ENCODE measurements at regions not wholly inside any gene's neighbourhood (a gene's known extent, or its start where the extent isn't known, plus 50 kb on each side); places are given as distances from the start of the nearest gene placed in this dataset.
A peak's percentile ranks its signal among the peaks of the same experiment; 100 is the strongest.

GRCh38 chr20:58087562-58087858 is 140.9 kb downstream of the ANKRD60 start:
- no peak for DNase-seq

DNA sequence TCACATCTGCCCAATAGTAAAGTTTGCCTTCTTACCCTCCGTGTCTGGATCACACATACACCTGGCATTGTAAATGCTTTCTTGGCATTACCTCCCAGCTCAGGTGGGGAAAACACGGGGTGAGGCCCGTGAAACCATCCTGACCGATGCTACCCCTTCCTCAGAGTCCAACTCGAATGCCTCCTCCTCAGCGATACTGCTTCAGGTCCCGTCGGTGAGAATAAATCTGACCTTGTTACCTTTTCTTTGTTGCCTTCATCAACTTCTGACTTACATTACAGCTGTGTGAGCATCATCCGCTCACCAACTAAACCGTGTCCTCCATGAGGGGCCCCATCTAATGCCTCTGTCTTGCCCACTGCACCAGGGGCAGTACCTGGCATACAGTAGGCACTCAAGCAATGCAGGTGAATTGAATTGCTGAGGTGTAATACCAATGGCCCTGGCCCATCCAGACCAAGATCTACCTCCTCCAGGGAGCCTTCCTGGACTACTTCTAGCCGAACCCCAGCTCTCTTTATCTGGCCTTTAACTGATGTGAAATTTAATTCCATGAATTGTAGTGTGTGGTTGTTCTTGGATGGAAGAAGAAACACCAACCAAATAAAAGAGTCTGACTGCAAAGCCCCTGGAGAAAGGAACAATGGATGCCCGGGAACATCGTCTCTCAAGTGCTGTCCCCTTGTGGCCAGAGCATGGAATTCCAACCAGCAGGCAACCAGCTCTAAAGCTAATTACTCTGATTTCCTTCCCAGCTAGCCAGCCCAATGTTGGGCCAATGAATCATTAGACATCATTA is 141.5 kb downstream of the ANKRD60 start:
- peak; percentile 23 for DNase-seq

DNA sequence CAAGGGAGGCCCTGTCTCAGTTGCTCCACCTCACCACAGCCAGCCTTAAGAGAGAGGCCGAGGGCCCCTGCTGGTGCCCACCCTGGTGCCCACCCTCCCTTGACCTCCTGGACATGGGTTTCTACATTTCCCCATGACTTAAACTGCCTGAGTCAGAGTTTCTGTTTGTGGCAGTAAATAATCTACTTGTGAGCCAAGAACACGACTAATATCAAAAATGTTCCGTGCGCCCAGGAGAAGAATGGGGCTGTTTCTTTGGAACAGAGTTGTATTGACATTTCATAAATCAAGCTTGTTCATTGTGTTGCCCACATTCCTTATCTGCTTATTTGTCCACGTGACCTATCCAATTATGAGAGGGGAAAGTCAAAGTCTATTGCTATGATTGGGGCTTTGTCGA is 143.5 kb downstream of the ANKRD60 start:
- no peak for DNase-seq

DNA sequence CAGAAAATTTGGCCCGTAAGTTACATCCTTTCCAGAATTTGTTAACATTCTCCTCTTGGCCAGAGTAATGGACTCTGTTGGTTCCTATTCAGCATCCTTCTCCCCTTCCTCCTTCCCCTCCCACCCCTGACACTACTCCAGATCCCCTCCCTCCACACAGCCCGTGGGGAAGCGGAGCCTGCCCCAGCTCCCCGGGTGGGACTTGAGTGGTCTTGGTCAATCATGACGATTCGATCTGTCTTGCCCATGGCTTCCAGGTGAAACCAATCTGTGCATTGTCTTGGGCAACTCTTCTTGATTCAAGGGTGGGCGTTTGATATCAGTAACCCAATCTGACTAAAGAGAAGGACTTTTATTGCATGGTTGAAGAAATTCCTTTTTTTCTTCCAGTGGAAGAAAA is 143.9 kb downstream of the ANKRD60 start:
- no peak for DNase-seq

DNA sequence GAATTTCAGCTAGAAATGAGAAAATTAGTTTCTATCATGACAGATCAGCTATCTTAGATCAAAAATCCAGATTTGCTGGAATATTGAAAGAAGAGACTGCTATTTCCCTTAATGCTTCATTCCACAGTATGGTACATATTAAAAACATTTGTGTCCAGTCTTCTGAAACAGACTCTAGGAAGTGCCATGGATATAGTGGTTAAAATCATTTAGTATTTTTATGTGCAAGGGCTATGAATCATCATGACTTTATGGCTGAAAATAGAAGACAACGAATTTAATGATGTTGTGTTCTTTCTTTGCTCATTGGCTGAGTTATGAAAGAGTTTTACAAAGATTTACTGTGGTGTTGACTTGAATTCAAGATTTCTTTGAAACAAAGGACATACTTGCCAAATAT is 146.6 kb downstream of the ANKRD60 start:
- DNase-seq, result no peak

DNA sequence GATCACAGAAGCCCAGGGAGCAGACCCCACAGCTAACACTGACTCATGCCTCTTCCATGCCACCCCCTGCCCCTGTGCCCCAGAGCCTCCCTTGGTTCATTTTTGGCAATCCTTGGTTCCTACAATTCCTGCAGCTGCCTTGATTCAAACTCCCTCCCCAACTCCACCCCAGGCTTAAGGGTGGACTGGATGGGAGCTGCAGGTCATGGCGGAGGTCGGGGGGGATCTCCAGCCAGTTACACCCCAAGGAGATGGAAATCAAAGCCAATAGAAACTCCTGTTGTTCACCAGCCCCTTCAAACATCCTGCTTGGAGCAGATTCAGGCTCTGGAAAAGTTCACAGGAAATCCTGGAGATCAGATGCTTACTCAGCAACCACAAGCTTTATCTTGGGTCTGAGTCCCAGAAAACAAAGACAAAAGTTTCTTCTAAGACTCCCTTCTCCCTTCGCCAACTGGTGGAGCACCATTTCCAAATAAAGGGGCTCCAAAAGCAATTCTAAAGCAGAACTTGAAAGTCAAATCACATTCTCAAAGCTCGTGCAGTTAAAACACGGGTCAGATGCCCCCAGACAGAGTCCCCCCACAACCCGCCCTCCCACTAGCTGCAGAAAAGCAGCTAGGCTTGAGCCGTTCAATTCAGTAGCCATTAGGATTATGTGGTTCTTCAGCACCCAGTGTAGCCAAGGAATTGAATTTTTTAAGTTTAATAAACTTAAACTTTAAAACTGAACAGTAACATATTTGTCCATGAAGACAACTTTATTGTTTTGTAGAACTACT is 149.5 kb downstream of the ANKRD60 start:
- no peak for DNase-seq

GRCh38 chr20:58077282-58077681 is 151.2 kb downstream of the ANKRD60 start:
- DNase-seq, result no peak

DNA sequence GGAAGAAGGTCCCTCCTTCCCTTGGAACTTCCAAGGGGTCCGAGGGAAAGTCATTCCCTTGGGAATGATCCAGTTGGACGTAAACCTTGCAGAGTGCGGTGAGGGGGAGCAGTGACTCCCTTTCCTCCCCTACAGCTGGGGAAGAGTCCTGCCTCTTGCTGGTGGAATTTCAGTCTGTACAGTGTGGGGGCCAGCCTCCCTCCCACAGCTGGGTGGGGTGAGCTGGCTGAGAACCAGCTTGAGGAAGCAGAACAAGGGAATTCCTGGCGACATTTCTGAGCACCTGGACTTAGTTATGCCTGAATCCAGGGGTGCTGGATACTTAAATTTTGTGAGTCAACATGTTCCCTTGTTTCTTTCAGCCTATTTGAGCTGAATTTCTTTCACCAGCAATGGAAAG is 152.0 kb downstream of the ANKRD60 start:
- no peak for DNase-seq

- DNase-seq, result no peak
Observed at GRCh38 chr20:58075586-58076345, 152.7 kb downstream of the ANKRD60 start.

DNA sequence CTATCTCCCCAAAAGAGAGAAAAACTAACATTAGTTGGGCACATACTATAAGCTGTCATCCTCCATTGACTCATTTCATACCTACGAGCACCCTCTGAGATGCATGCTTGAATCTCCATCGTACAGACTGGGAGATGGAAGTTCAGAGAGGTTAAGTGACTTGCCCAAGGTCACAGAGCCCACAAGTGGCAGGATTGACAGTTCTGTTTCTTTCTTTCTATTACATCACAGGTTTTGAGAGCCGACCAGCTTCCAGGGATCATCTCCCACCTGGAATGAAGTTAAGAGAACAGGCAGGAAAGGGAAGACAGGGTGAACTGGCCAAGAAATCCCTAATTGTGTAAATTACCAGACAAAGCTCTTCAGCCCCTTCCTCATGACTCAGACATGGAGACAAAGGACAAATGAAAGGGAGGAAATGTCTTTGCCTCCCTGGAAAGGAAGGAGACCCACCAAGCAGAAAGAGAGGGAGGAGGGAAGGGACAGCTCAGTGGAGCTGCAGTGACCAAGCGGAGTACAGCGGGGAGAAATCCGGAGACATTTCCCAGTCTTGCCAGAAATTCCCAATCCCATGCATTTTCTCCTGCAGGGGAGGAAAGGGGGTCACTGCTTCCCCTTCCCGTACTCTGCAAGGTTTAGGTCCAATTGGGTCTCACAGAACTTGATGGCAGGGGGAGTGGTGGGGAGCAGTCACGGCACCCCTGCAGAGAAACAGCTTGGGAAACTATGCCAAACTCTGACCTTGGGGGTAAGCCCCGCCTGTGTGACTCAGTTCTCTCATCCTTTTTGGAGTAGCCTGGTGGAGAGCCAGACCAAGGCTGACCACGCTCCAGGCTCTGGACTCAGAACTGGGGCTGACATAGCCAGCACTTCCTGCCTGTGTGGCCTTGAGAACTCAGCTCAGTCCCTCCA is 154.3 kb downstream of the ANKRD60 start:
- DNase-seq, result no peak

GRCh38 chr20:58072695-58073671 is 155.5 kb downstream of the ANKRD60 start:
- DNase-seq, result no peak

- DNase-seq, result no peak
Observed at GRCh38 chr20:58071991-58072390, 156.5 kb downstream of the ANKRD60 start.

DNA sequence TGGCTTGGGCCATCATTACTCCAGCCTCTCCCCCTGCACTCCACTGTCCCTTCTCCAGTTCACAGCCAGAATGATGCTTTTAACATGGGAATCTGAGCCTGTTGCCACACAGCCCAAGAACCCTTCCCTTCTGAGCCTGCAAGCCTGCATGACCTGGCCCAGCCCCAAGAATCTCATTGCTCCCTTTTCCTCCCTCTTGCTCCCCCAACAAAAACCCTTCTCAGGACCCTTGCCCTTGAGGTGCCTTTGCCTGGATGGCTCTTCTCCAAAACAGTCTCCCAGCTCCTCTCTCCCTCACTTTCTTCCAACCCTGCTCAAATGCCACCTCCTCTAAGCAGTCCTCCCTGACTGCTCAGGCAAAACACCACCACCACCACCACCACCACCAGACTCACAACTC is 157.2 kb downstream of the ANKRD60 start:
- DNase-seq, result no peak

- DNase-seq, result no peak
Observed at GRCh38 chr20:58070664-58071196, 157.7 kb downstream of the ANKRD60 start.

DNA sequence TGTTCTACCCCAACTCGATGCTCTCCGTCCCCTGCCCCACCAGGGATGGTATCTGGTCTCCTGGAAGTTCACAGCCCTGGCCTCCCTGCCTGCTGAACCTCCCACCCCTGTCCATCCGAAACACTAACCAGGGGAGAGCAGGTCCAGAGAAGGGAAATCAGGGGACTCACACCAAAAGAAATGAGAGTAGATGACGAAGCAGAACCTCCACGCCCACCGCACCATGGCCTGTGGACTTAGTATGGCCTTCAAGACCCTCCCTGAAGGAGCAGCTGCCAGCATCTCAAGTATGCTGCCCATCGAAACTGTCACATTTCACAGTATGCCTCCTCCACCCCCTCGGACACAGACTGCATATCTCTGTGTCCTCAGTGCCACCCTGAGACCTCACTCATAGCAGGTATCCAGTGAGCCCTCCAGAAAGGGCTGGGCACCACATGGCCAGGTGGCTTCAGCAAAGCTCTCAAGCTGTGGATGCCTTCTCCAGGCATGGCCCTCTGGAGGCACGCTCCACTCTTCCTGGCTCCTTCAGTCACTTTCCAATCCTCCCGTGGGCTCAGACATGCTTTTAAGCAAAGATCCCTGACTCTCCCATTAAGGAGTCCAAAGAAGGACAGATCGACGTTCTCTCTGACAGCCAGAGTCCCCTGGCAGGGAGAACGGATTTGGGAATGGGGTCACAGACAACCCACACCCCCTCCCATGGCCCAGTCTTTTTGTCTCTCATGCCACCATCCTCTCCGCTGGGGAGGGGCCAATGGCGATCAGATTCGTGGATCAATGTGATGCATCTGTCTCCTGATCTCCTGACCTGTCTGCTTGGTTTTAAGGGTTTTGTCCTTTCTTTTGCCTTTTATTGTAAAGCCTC is 158.4 kb downstream of the ANKRD60 start:
- no peak for DNase-seq

- DNase-seq, result no peak
Observed at GRCh38 chr20:58069207-58069606, 159.2 kb downstream of the ANKRD60 start.

GRCh38 chr20:58065508-58066361 is 162.7 kb downstream of the ANKRD60 start:
- no peak for DNase-seq

- DNase-seq, result no peak
Observed at GRCh38 chr20:58064411-58065010, 163.9 kb downstream of the ANKRD60 start.

DNA sequence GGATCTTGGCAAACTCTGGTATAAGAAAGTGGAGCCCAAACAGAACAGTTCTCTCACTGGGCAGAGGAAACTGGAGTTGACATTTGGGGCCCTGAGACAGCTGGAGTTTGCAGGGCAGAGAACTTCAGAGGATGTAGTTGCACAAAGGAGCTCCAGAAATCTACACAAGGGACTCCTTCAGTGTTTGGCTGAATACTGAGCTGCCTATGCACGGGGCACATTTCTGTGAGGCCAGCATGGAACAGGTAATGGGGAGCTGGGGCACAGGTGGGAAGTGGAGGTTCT is 169.3 kb downstream of the ANKRD60 start:
- no peak for DNase-seq

All from NCI-H2081 treated with DMSO at 0.1 percent for 48 hours (cell line).